Heart left ventricle (tissue), 13 donors: ENCODE measurements at regions not wholly inside any gene's neighbourhood (a gene's known extent, or its start where the extent isn't known, plus 50 kb on each side); places are given as distances from the start of the nearest gene placed in this dataset.

ENCODE experiments used
- POLR2A ChIP-seq, 2 donors: fragments of 450-650 bp; IDR thresholded peaks; one replicate each; pipeline ENCODE4 v1.6.1; 2017; ENCODE audit warnings: antibody characterized with exemption in 2 of 2, mild to moderate bottlenecking in 2 of 2, moderate library complexity in 2 of 2
- TF ChIP-seq, protein P1 (sequence below), 12 donors: fragments of 200-600 bp; sonication (generic) in 4 of 12; IDR thresholded peaks; one replicate each; pipeline versions ENCODE4 v1.5.0 to v1.8.0; 2018 to 2022; ENCODE audit warnings: antibody characterized with exemption in 12 of 12, mild to moderate bottlenecking in 5 of 12
- donor health status: ischemic (EF 13 %, LVEDD 7.1; RV severe dilation, severe dysfunction).
- donor health status: DM: no; HTN: yes; CAD: no.
- donor health status: DM: no; HTN: no; CAD: no.
- donor health status: ischemic (EF 25% LVEDD 6.9; RV normal size, moderate dysfunction).
- donor health status: ischemic (EF 25% LVEDD 5.7; RV mildly dilated, moderate dysfunction).
- donor health status: ischemic (EF 35%, LVEDD 5.7; RV mildly dilated, moderate dysfunction).
- donor health status: nonischemic (EF 11% LVEDD 7.7; RV severe dilation, severe dysfunction).
- donor health status: DM: yes; HTN: yes; CAD: no.
- donor health status: PGD.
- donor health status: ischemic (EF 29% LVEDD 5.4; RV normal size, mild dysfunction).
- donor health status: nonischemic (EF 23%, LVEDD 6.1; RV moderate dilation, normal function).

DNA sequence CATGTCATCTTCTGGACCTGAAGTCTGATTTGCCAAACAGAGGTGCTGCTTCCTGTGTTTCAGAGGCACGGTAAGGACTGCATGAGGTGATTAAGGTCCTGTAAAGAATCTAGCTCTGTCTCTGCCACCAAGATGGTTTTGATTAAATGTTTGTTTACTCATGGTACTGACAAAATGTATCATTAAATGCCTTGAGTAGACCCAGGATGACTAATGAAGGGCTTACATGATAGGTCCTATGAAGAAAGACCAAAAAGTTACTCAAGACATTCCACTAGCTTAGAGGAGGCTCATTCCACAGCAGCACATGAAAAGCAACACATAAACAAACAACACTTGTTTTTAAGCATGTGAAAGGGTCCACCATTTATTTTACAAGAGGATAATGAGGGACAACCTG lies 100.9 kb downstream of the BOD1 start:
- TF ChIP-seq, protein P1, sequence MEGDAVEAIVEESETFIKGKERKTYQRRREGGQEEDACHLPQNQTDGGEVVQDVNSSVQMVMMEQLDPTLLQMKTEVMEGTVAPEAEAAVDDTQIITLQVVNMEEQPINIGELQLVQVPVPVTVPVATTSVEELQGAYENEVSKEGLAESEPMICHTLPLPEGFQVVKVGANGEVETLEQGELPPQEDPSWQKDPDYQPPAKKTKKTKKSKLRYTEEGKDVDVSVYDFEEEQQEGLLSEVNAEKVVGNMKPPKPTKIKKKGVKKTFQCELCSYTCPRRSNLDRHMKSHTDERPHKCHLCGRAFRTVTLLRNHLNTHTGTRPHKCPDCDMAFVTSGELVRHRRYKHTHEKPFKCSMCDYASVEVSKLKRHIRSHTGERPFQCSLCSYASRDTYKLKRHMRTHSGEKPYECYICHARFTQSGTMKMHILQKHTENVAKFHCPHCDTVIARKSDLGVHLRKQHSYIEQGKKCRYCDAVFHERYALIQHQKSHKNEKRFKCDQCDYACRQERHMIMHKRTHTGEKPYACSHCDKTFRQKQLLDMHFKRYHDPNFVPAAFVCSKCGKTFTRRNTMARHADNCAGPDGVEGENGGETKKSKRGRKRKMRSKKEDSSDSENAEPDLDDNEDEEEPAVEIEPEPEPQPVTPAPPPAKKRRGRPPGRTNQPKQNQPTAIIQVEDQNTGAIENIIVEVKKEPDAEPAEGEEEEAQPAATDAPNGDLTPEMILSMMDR (IDR thresholded peaks at IDR 0.05): no peak
- no peak for TF ChIP-seq POLR2A (IDR thresholded peaks at IDR 0.05)
